HG02870 (cell line): ENCODE measurements at regions not wholly inside any gene's neighbourhood (a gene's known extent, or its start where the extent isn't known, plus 50 kb on each side); places are given as distances from the start of the nearest gene placed in this dataset.
"Not testable (repeated sequence)": the region's sequence is repeated elsewhere in the genome, so short reads cannot be mapped to it uniquely, and the experiment has no call there.

Experiments
- ATAC-seq: cut with Tn5 transposase; IDR thresholded peaks from one replicate; pipeline ENCODE4 v1.9.1; 2021; ENCODE audit warnings: mild to moderate bottlenecking, moderate library complexity; ENCODE audit not compliant: unreplicated experiment

GRCh38 chr13:88189728-88190127, 518.6 kb downstream of the SLITRK5 start:
- no peak for ATAC-seq

GRCh38 chr13:88196106-88196505, 524.9 kb downstream of the SLITRK5 start:
- ATAC-seq: no peak

- no peak for ATAC-seq
Observed at GRCh38 chr13:88217372-88217771, 546.2 kb downstream of the SLITRK5 start.

GRCh38 chr13:88217883-88218282, 546.7 kb downstream of the SLITRK5 start:
- ATAC-seq: no peak

DNA sequence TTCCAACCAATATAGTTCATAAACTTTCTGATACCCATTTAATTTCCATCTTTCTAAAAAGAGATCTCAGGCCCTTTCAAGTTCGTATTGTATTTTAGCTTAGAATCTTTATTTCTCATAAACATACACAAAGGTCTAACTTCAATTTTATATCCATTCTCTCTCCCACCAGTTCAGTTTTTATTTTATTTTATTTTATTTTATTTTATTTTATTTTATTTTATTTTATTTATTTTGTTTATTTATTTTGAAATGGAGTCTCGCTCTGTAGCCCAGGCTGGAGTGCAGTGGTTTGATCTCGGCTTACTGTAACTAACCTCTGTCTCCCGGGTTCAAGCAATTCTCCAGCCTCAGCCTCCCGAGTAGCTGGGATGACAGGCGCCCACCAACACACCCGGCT, 552.8 kb downstream of the SLITRK5 start:
- ATAC-seq: no peak

DNA sequence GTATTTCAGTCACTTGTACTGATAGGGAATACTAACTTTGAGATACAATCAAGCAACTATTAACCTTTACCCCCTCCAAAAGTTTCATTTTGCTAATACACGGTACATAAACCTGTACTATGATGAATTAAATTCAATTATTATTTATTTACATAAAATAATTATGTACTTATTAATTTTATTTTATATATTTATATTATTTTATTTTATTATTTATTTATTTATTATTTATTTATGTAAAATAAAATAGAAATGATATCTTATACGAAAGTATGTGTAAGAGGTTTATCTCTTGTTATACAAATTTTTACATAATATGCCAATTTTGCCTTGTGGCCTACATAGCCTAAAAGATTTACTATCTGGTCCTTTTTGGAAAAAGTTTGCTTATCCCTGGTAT, 564.3 kb downstream of the SLITRK5 start:
- ATAC-seq: no peak

DNA sequence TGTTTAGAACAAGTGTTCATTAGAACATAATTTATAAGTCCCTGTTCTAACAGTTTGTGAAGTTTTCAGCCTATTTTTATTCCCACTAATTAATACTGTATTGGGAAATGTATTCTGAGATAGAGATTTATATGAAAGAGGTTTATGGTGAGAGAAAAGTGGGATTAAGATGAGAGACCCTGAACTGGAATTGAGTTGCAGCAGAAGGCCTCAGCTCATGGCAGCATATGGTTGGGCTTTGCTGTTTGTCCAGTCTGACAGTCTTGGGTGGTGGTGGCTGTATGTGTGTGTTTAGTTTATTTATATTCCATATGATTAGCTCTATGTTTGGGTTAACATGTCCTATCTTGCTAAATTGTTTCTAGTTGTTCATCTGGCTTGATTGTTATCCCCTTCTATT, 575.1 kb downstream of the SLITRK5 start:
- ATAC-seq: no peak

- no peak for ATAC-seq
Observed at GRCh38 chr13:88248393-88248792, 577.2 kb downstream of the SLITRK5 start.

GRCh38 chr13:88257706-88258105, 586.5 kb downstream of the SLITRK5 start:
- no peak for ATAC-seq

- ATAC-seq: no peak
Observed at GRCh38 chr13:88263808-88264207, 592.6 kb downstream of the SLITRK5 start.

GRCh38 chr13:88281841-88282240, 610.7 kb downstream of the SLITRK5 start:
- ATAC-seq: no peak

DNA sequence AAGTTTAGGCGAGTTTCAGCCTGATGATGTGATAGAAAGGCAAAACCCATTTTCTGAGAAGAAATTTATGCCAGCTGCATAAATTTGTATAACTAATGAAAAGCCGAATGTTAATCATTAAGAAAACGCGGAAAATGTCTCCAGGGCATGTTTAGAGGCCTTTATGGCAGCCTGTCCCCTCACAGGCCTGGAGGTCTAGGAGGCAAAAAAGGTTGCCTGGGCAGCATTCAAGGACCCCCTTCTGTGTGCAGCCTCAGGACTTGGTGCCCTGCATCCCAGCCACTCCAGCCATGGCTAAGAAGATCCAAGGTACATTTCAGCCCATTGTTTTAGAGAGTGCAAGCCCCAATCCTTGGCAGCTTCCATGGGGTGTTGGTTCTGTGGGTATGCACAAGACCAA, 614.2 kb downstream of the SLITRK5 start:
- no peak for ATAC-seq

DNA sequence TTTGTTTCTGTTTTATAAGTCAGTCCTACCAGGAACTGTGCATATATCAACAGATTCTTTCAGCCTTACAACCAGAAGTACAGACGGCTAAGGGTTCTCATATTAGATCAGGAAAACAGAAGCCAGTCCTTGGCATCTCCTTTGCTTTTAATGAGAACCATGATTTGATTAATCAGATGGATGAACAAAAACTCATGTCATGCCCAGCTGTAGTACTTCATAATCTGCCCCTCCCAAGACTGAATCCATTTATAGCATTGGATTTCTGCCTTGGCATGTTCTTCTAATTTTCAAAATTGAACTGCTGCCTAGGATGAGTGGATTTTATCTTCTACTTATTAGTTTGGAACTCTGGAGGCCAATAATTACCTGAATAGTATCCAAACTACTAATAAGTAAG, 617.2 kb downstream of the SLITRK5 start:
- no peak for ATAC-seq

DNA sequence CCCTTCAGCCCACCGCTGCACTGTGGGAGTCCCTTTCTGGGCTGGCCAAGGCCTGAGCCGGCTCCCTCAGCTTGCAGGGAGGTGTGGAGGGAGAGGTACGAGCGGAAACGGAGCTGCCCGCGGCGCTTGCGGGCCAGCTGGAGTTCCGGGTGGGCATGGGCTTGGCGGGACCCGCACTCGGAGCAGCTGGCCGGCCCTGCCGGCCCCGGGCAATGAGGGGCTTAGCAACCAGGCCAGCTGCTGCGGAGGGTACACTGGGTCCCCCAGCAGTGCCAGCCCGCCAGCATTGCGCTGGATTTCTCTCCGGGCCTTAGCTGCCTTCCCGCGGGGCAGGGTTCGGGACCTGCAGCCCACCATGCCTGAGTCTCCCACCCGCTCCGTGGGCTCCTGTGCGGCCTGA, 620.6 kb downstream of the SLITRK5 start:
- not testable (repeated sequence) for ATAC-seq

DNA sequence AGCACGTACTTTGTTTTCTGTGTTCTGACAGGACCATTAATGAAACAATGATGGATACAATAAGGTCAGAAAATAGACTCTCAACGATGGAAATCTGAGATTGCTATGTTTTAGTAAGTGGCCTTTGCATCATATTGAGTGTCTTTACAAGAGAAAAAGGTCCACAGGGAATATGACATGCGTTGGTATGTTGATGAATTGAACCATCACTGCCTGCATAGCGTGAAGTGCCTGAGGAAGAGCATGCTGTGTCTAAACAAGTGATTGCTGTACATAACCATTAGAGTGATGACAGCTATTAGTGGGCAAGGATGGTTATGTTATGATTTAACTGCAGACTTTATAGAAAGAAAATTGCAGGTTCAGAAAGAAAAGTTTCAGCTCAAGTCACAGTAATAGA, 623.2 kb downstream of the SLITRK5 start:
- ATAC-seq: no peak

GRCh38 chr13:88303157-88303556, 632.0 kb downstream of the SLITRK5 start:
- no peak for ATAC-seq

- ATAC-seq: no peak
Observed at GRCh38 chr13:88303605-88304004, 632.4 kb downstream of the SLITRK5 start.

GRCh38 chr13:88314496-88314895, 643.3 kb downstream of the SLITRK5 start:
- no peak for ATAC-seq

- ATAC-seq: no peak
Observed at GRCh38 chr13:88329066-88329465, 657.9 kb downstream of the SLITRK5 start.

DNA sequence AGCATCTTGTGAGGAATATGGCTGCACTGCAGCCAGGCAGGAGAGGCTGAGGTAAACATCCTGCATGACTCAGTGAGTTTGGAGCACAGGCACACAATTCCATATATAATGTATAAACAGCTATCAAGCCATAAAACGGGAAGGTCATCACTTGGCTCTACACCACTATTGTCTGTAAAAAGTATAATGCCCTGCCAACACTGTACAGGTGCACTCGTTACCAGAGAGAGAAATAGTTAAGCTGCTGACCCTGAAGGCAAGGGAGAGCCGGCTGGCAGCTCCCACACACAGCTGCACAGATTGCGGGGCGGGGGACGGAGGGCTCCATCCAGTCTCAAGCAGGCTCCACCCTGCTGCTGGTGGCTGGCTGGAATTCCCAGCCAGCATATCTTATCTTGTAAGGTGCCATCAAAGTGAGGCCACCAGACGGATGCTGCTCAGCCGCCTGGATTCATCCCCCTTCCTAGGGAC, 668.1 kb downstream of the SLITRK5 start:
- ATAC-seq: no peak

DNA sequence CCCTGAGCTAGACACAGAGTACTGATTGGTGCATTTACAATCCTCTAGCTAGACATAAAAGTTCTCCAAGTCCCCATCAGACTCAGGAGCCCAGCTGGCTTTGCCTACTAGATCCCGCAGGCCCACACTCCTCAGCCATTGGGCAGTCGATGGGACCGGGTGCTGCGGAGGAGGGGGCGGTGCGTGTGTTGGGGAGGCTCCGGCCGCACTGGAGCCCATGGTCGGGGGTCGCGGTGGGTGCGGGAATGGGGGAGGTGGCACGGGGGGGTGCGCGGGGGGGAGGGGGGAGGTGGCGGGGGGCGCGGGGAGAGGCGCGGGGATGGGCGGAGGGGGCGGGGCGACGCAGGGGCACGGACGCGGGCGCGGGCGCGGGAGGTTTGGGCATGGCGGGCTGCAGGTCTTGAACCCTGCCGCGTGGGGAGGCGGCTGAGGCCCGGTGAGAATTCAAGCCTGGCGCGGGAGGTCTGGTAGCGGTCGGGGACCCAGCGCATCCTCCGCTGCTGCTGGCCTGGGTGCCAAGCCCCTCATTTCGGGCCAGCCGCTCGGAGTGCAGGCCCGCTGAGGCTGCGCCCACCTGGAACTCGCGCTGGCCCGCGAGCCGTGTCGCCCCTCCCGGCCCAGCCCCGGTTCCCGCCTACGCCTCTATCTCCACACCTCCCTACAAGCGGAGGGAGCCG, 674.1 kb downstream of the SLITRK5 start:
- ATAC-seq: no peak

DNA sequence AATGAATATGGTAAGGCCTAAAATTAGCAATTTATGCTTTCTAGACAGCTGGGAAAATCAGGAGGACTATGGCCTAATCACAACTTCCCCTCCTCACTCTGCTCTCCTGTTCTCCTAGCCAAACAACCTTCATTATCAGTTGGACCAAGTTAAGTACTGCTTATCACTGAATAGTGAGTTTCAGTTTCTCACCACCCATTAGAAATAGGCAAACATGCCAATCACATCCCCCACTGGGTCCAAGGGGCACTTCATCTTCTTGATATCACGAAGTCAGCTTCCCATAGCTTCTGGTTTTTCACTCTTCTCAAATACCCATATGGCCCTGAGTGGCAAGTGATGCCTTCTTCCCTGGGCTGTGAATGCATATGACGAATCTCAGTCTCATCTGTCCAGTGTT, 689.6 kb downstream of the SLITRK5 start:
- ATAC-seq: no peak

GRCh38 chr13:88369866-88370265, 698.7 kb downstream of the SLITRK5 start:
- no peak for ATAC-seq
